Lower leg skin (tissue), 4 donors: ENCODE measurements at regions not wholly inside any gene's neighbourhood (a gene's known extent, or its start where the extent isn't known, plus 50 kb on each side); places are given as distances from the start of the nearest gene placed in this dataset.

Experiments
- DNase-seq, 2 donors: peaks; one replicate each; pipeline ENCODE4 v3.0.0-alpha.2; 2019; ENCODE audit warnings: low spot score in 2 of 2
- H3K4me3 ChIP-seq: fragments of 200-600 bp; sonication (generic); 2 replicates; pipeline ENCODE4 v1.5.1; 2017; ENCODE audit warnings: mild to moderate bottlenecking, low read depth; ENCODE audit not compliant: poor library complexity, severe bottlenecking
- POLR2A ChIP-seq, 2 donors: fragments of 450-650 bp; IDR thresholded peaks; one replicate each; pipeline ENCODE4 v1.6.1; 2016 to 2017; ENCODE audit warnings: antibody characterized with exemption in 2 of 2, mild to moderate bottlenecking in 1 of 2, moderate library complexity in 1 of 2
- WGBS, 2 donors: methylation state at CpG; one replicate each; pipeline ENCODE4 v1.1.5; 2018; 5-methylcytosine and 5-hydroxymethylcytosine counted together
- intact Hi-C: fragments of 100-400 bp; cut with DNase I; formaldehyde crosslinking; loops from one replicate; pipeline ENCODE4 v1.15.0; 2023; ENCODE audit warnings: low total_unique reads
- TF ChIP-seq, protein P1 (sequence below), 3 donors: fragments of 450-650 bp; IDR thresholded peaks; one replicate each; pipeline ENCODE4 v1.5.1; 2016; ENCODE audit warnings: antibody characterized with exemption in 3 of 3, mild to moderate bottlenecking in 3 of 3, moderate library complexity in 2 of 3

- intact Hi-C loops: no loop called here
- WGBS, 2 donors: 87 to 88% methylated on average over 1 of the region's 1 CpG
- no peak overlapping the region for H3K4me3 ChIP-seq
- DNase-seq: no peak
- TF ChIP-seq, protein P1, sequence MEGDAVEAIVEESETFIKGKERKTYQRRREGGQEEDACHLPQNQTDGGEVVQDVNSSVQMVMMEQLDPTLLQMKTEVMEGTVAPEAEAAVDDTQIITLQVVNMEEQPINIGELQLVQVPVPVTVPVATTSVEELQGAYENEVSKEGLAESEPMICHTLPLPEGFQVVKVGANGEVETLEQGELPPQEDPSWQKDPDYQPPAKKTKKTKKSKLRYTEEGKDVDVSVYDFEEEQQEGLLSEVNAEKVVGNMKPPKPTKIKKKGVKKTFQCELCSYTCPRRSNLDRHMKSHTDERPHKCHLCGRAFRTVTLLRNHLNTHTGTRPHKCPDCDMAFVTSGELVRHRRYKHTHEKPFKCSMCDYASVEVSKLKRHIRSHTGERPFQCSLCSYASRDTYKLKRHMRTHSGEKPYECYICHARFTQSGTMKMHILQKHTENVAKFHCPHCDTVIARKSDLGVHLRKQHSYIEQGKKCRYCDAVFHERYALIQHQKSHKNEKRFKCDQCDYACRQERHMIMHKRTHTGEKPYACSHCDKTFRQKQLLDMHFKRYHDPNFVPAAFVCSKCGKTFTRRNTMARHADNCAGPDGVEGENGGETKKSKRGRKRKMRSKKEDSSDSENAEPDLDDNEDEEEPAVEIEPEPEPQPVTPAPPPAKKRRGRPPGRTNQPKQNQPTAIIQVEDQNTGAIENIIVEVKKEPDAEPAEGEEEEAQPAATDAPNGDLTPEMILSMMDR (IDR thresholded peaks at IDR 0.05): no peak
- no peak for TF ChIP-seq POLR2A (IDR thresholded peaks at IDR 0.05)
These were observed 559.4 kb upstream of the AUTS2 start for GRCh38 chr7:69038915-69039314.

- intact Hi-C loops: no loop called here
- TF ChIP-seq POLR2A (IDR thresholded peaks at IDR 0.05): no peak
- TF ChIP-seq, protein P1 (IDR thresholded peaks at IDR 0.05): no peak
- H3K4me3 ChIP-seq: no peak overlapping the region
- 85 to 100% methylated on average over 2 of the region's 2 CpGs for WGBS, 2 donors
- no peak for DNase-seq
These were observed 556.1 kb upstream of the AUTS2 start for GRCh38 chr7:69042138-69042537.

DNA sequence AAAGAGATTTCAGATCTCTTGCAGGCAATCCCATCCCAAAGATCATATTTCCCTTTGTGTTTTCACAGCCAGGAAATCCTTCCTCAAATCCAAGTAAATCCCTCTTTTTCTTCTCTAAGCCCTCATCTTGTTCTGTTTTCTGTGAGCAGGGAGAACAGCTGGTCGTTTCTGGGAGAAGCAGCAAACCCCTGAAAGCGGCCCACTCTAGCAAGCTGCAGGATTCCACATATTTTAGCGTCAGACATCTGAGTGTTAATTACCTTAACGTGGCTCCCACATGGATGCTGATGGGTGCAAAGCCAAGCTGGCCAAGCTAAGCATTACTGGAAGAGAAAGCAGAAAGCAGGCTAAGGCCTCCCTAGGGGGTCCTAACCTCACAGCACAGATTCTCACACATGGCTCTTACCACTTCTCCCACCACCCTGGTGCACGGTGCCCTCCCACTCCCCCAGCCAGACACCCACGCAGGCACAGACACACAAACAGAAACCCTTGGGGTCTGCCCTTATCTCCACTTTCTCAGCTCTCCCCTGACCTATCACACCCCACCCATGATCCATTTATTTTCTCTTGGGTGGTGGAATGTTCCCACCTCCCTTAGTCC, 551.0 kb upstream of the AUTS2 start:
- no peak for DNase-seq
- intact Hi-C loops: no loop called here
- TF ChIP-seq, protein P1 (IDR thresholded peaks at IDR 0.05): no peak
- TF ChIP-seq POLR2A (IDR thresholded peaks at IDR 0.05): no peak
- 44 to 52% methylated on average over 6 of the region's 6 CpGs for WGBS, 2 donors
- no peak overlapping the region for H3K4me3 ChIP-seq

DNA sequence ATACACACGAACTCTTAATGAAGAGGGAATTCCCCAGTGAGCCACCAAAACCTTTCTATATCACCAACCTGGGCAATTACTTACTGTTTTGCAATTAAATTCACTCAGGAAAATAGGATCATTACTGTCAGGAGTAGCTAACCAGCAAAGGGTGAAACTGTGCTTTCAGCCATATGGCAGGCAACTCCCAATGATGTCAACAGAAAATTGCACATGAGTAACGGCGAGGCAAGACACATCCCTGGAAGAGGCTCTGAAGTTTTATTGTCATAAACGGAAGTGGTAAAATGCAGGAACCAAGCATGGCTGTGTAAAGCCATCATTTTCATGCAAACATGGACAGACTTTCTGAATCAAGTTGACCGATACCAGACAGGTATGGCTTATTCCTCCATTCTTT, 548.9 kb upstream of the AUTS2 start:
- DNase-seq: no peak
- H3K4me3 ChIP-seq: no peak overlapping the region
- TF ChIP-seq, protein P1 (IDR thresholded peaks at IDR 0.05): no peak
- TF ChIP-seq POLR2A (IDR thresholded peaks at IDR 0.05): no peak
- 40 to 43% methylated on average over 5 of the region's 5 CpGs for WGBS, 2 donors
- intact Hi-C loops: no loop called here

- DNase-seq: no peak
- WGBS, 2 donors: 85 to 86% methylated on average over 4 of the region's 4 CpGs
- TF ChIP-seq, protein P1 (IDR thresholded peaks at IDR 0.05): no peak
- TF ChIP-seq POLR2A (IDR thresholded peaks at IDR 0.05): no peak
- no peak overlapping the region for H3K4me3 ChIP-seq
- intact Hi-C loops: no loop called here
These were observed 545.8 kb upstream of the AUTS2 start for GRCh38 chr7:69052447-69052846.

DNA sequence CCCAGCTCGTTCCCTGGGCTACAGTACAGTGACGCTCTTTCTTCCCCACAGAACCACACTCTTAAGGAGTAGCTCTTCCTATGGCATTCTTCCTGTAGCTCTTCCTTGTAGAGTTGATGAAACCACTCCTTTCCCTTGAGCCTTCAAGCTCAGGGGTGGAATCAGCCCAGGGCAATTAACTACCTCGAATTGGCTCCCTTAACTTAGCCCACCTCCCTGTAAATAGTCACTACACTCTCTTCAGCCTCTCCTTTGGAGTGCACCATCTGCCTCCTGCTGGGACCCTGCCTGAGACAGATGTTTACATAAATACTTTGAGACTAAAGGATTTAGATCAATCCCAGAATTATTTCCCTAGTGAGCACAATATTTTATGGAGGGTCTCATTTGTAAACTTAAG, 537.8 kb upstream of the AUTS2 start:
- TF ChIP-seq POLR2A (IDR thresholded peaks at IDR 0.05): no peak
- TF ChIP-seq, protein P1 (IDR thresholded peaks at IDR 0.05): no peak
- no peak overlapping the region for H3K4me3 ChIP-seq
- 40 to 56% methylated on average over 3 of the region's 3 CpGs for WGBS, 2 donors
- no peak for DNase-seq
- intact Hi-C loops: no loop called here
